Endodermal cell (in vitro differentiated cells): ENCODE measurements at regions not wholly inside any gene's neighbourhood (a gene's known extent, or its start where the extent isn't known, plus 50 kb on each side); places are given as distances from the start of the nearest gene placed in this dataset.
"Not testable (repeated sequence)": the region's sequence is repeated elsewhere in the genome, so short reads cannot be mapped to it uniquely, and the experiment has no call there.

Experiments used
- DNase-seq: peaks from one replicate; pipeline ENCODE4 v3.0.0-alpha.2; 2017
- H3K27ac ChIP-seq: 2 replicates; pipeline ENCODE4 v1.5.1; 2013; ENCODE audit warnings: mild to moderate bottlenecking, low read depth, low read length, moderate library complexity
- H3K27me3 ChIP-seq: 2 replicates; pipeline ENCODE4 v1.6.1; 2013; ENCODE audit warnings: mild to moderate bottlenecking, low read length, moderate library complexity; ENCODE audit not compliant: insufficient read depth, control insufficient read depth, poor library complexity, severe bottlenecking
- H3K36me3 ChIP-seq: 2 replicates; pipeline ENCODE4 v1.7.0; 2013; ENCODE audit warnings: mild to moderate bottlenecking, low read length, moderate library complexity; ENCODE audit not compliant: control insufficient read depth, insufficient read depth
- H3K4me1 ChIP-seq: one replicate; pipeline ENCODE4 v1.7.0; 2013; ENCODE audit warnings: low read length; ENCODE audit not compliant: control insufficient read depth, insufficient read depth
- H3K4me3 ChIP-seq: 2 replicates; pipeline ENCODE4 v1.5.1; 2013; ENCODE audit warnings: mild to moderate bottlenecking, low read length, moderate library complexity
- H3K9ac ChIP-seq: 2 replicates; pipeline ENCODE4 v1.6.1; 2013; ENCODE audit warnings: mild to moderate bottlenecking, low read length, moderate library complexity; ENCODE audit not compliant: poor library complexity, severe bottlenecking; ENCODE audit errors: extremely low read depth
- H3K9me3 ChIP-seq: 2 replicates; pipeline ENCODE4 v1.6.1; 2013; ENCODE audit warnings: mild to moderate bottlenecking, low read length, moderate library complexity; ENCODE audit not compliant: control insufficient read depth
- H3K27ac Mint-ChIP-seq: 2 replicates; pipeline ENCODE4 v1.8.0; 2020; ENCODE audit warnings: mixed read lengths
- H3K27me3 Mint-ChIP-seq: 2 replicates; pipeline ENCODE4 v1.8.0; 2021; ENCODE audit warnings: mild to moderate bottlenecking, mixed read lengths; ENCODE audit not compliant: insufficient read depth
- H3K36me3 Mint-ChIP-seq: 2 replicates; pipeline ENCODE4 v1.8.0; 2020; ENCODE audit warnings: low read depth, mixed read lengths
- H3K4me1 Mint-ChIP-seq: 2 replicates; pipeline ENCODE4 v1.8.0; 2020; ENCODE audit warnings: mixed read lengths
- H3K4me3 Mint-ChIP-seq: 2 replicates; pipeline ENCODE4 v1.8.0; 2020; ENCODE audit warnings: mild to moderate bottlenecking, moderate library complexity, mixed read lengths
- H3K9me3 Mint-ChIP-seq: 2 replicates; pipeline ENCODE4 v1.8.0; 2020; ENCODE audit warnings: mild to moderate bottlenecking, mixed read lengths
- CTCF ChIP-seq: fragments of 200-600 bp; sonication (generic); conservative IDR thresholded peaks from 2 replicates; pipeline ENCODE4 v1.5.0; 2021; ENCODE audit warnings: antibody characterized with exemption, mild to moderate bottlenecking
- WGBS, 2 experiments: methylation state at CpG; one replicate each; pipeline versions ENCODE4 v1.1.5 to v1.1.7; 2013; ENCODE audit warnings: missing lambda C conversion rate in 2 of 2, mixed read lengths in 1 of 2; ENCODE audit not compliant: insufficient coverage in 1 of 2, insufficient read length in 1 of 2; 5-methylcytosine and 5-hydroxymethylcytosine counted together

GRCh38 chr7:6992133-6992532, 166.1 kb upstream of the CCZ1B start:
- peaks cover 11% of the 10 kb centered on the region for H3K36me3 Mint-ChIP-seq
- H3K4me1 ChIP-seq, H3K36me3 ChIP-seq, H3K4me3 Mint-ChIP-seq, DNase-seq, H3K27me3 Mint-ChIP-seq, H3K27ac ChIP-seq, H3K4me3 ChIP-seq, H3K9ac ChIP-seq, H3K27me3 ChIP-seq: not testable (repeated sequence)
- H3K9me3 Mint-ChIP-seq: peaks cover 57% of the 10 kb centered on the region
- WGBS, 2 experiments: 90 to 92% methylated on average over 9 to 11 of the region's 11 CpGs
- H3K4me1 Mint-ChIP-seq: peaks cover 39% of the 10 kb centered on the region
- peak; percentile 30 for TF ChIP-seq CTCF
- H3K27ac Mint-ChIP-seq: peak overlapping the region; percentile 89
- H3K9me3 ChIP-seq: peaks cover 25% of the 10 kb centered on the region

GRCh38 chr7:6995026-6995425, 169.0 kb upstream of the CCZ1B start:
- Mint-ChIP-seq H3K4me1 (peaks cover 28% of the 10 kb centered on the region), H3K9me3 (peaks cover 75% of the 10 kb centered on the region), H3K36me3 (peaks cover 22% of the 10 kb centered on the region), H3K27ac (peak overlapping the region; percentile 44)
- not testable (repeated sequence) for H3K4me3 ChIP-seq, H3K27ac ChIP-seq, H3K27me3 Mint-ChIP-seq, H3K4me3 Mint-ChIP-seq, H3K27me3 ChIP-seq, DNase-seq, H3K36me3 ChIP-seq, H3K4me1 ChIP-seq
- peak overlapping the region; percentile 25 for H3K9ac ChIP-seq
- peaks cover 50% of the 10 kb centered on the region for H3K9me3 ChIP-seq
- 81 to 100% methylated on average over 4 to 16 of the region's 16 CpGs for WGBS, 2 experiments

GRCh38 chr7:6995493-6996289, 169.6 kb upstream of the CCZ1B start:
- Mint-ChIP-seq H3K4me1 (peaks cover 24% of the 10 kb centered on the region), H3K36me3 (peaks cover 27% of the 10 kb centered on the region), H3K27ac (peak overlapping the region; percentile 89), H3K9me3 (peaks cover 81% of the 10 kb centered on the region)
- not testable (repeated sequence) for H3K4me3 ChIP-seq, H3K4me3 Mint-ChIP-seq, H3K27me3 ChIP-seq, DNase-seq, H3K27ac ChIP-seq, H3K27me3 Mint-ChIP-seq, H3K36me3 ChIP-seq, H3K4me1 ChIP-seq
- peak overlapping the region; percentile 25 for H3K9ac ChIP-seq
- peaks cover 57% of the 10 kb centered on the region for H3K9me3 ChIP-seq
- WGBS, 2 experiments: 65% methylated on average over 7 of the region's 7 CpGs; no CpG with 5 or more reads in 1 of the 2 experiments

- not testable (repeated sequence) for H3K4me3 Mint-ChIP-seq, H3K27me3 ChIP-seq, H3K9ac ChIP-seq, H3K27me3 Mint-ChIP-seq, H3K36me3 ChIP-seq, H3K4me1 ChIP-seq, H3K27ac Mint-ChIP-seq, H3K27ac ChIP-seq, DNase-seq
- WGBS, 2 experiments: 95 to 97% methylated on average over 3 to 5 of the region's 5 CpGs
- Mint-ChIP-seq H3K4me1 (peaks cover 21% of the 10 kb centered on the region), H3K36me3 (peaks cover 21% of the 10 kb centered on the region), H3K9me3 (peaks cover 72% of the 10 kb centered on the region)
- H3K9me3 ChIP-seq: peaks cover 66% of the 10 kb centered on the region
- peak overlapping the region; percentile 67 for H3K4me3 ChIP-seq
These were observed 173.1 kb upstream of the CCZ1B start for GRCh38 chr7:6999067-6999666.
